Neural cell (in vitro differentiated cells): ENCODE measurements at regions not wholly inside any gene's neighbourhood (a gene's known extent, or its start where the extent isn't known, plus 50 kb on each side); places are given as distances from the start of the nearest gene placed in this dataset.

Experiments used
- EP300 ChIP-seq: fragments of 450-650 bp; conservative IDR thresholded peaks from 2 replicates; pipeline ENCODE4 v1.6.1; 2014; ENCODE audit warnings: antibody characterized with exemption, mild to moderate bottlenecking, moderate library complexity; ENCODE audit not compliant: poor library complexity, severe bottlenecking
- EZH2 ChIP-seq: fragments of 200-600, 300-800 bp; shearing (Covaris generic), sonication (generic); IDR thresholded peaks from 2 replicates; pipeline ENCODE4 v1.6.1; 2014; ENCODE audit warnings: antibody characterized with exemption, low read length, borderline replicate concordance, mild to moderate bottlenecking; ENCODE audit not compliant: insufficient read depth, poor library complexity, severe bottlenecking
- MXI1 ChIP-seq: fragments of 450-650 bp; conservative IDR thresholded peaks from 2 replicates; pipeline ENCODE4 v1.6.1; 2014; ENCODE audit warnings: antibody characterized with exemption, mild to moderate bottlenecking; ENCODE audit not compliant: poor library complexity, severe bottlenecking
- POLR2AphosphoS5 ChIP-seq: IDR thresholded peaks from 2 replicates; pipeline ENCODE4 v1.6.1; 2012
- RAD21 ChIP-seq: fragments of 450-650 bp; conservative IDR thresholded peaks from 2 replicates; pipeline ENCODE4 v1.6.1; 2014; ENCODE audit warnings: antibody characterized with exemption, mild to moderate bottlenecking, moderate library complexity
- REST ChIP-seq: IDR thresholded peaks from 2 replicates; pipeline ENCODE4 v1.6.1; 2012; ENCODE audit warnings: borderline replicate concordance
- TAF1 ChIP-seq: IDR thresholded peaks from 2 replicates; pipeline ENCODE4 v1.6.1; 2012; ENCODE audit warnings: low read depth
- TF ChIP-seq, protein P1 (sequence below): fragments of 450-650 bp; IDR thresholded peaks from 2 replicates; pipeline ENCODE4 v1.5.1; 2014; ENCODE audit warnings: antibody characterized with exemption, mild to moderate bottlenecking, moderate library complexity; ENCODE audit not compliant: poor library complexity, severe bottlenecking

- TF ChIP-seq, protein P1, sequence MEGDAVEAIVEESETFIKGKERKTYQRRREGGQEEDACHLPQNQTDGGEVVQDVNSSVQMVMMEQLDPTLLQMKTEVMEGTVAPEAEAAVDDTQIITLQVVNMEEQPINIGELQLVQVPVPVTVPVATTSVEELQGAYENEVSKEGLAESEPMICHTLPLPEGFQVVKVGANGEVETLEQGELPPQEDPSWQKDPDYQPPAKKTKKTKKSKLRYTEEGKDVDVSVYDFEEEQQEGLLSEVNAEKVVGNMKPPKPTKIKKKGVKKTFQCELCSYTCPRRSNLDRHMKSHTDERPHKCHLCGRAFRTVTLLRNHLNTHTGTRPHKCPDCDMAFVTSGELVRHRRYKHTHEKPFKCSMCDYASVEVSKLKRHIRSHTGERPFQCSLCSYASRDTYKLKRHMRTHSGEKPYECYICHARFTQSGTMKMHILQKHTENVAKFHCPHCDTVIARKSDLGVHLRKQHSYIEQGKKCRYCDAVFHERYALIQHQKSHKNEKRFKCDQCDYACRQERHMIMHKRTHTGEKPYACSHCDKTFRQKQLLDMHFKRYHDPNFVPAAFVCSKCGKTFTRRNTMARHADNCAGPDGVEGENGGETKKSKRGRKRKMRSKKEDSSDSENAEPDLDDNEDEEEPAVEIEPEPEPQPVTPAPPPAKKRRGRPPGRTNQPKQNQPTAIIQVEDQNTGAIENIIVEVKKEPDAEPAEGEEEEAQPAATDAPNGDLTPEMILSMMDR = no peak
- TF ChIP-seq MXI1 (no peak), EZH2 (no peak), RAD21 (no peak), POLR2AphosphoS5 (no peak), EP300 (no peak), TAF1 (no peak), REST (no peak)
Observed at GRCh38 chr4:17128268-17128667, 229.8 kb upstream of the LDB2 start.
